ENCODE measurements at regions not wholly inside any gene's neighbourhood (a gene's known extent, or its start where the extent isn't known, plus 50 kb on each side); places are given as distances from the start of the nearest gene placed in this dataset.

GRCh38 chr2:67067656-67068055 lies 329.5 kb upstream of the ETAA1 start:
- BruUV-seq (replicated peaks), result no TSS peak
- Histone ChIP-seq H3K4me2 (ENCODE audit: insufficient read depth, low read length) (no peak overlapping the region), H4K20me1 (replicated peaks; ENCODE audit: control insufficient read depth, extremely low read depth, insufficient read depth, low read length) (no peaks in the 10 kb centered on the region), H3K4me3 (replicated peaks in 1 of 3; ENCODE audit: insufficient read depth in 1 of 3, low read depth in 1 of 3, low read length in 3 of 3) (no peak overlapping the region), H3K4me1 (ENCODE audit: control insufficient read depth, extremely low read depth, insufficient read depth, low read length) (no peaks in the 10 kb centered on the region), H3K79me2 (ENCODE audit: control insufficient read depth, insufficient read depth, low read length) (no peaks in the 10 kb centered on the region), H3K9ac (replicated peaks; ENCODE audit: extremely low read depth, insufficient read depth, low read length) (no peak overlapping the region), H3K27ac (ENCODE audit: insufficient read depth, low read depth, low read length) (no peak overlapping the region), H2AFZ (ENCODE audit: low read depth, low read length) (no peak overlapping the region), H3K36me3 (ENCODE audit: control insufficient read depth in 2 of 2, extremely low read depth in 1 of 2, insufficient read depth in 2 of 2, low read length in 2 of 2) (no peaks in the 10 kb centered on the region), H3K9me3 (replicated peaks; ENCODE audit: control insufficient read depth, insufficient read depth, low read length) (no peaks in the 10 kb centered on the region), H3K9me1 (replicated peaks; ENCODE audit: control insufficient read depth, extremely low read depth, insufficient read depth, low read length) (no peaks in the 10 kb centered on the region), H3K27me3 (ENCODE audit: control insufficient read depth in 2 of 2, insufficient read depth in 2 of 2, low read length in 2 of 2) (peaks cover 2 to 6% of the 10 kb centered on the region in 2 experiments)
- CTCF ChIA-PET, result no interaction called here
- DNase-seq (ENCODE audit: low read depth, low spot score) (no peak), FAIRE-seq (no peak)
- POLR2A ChIA-PET, result no interaction called here
- dilution Hi-C loops (cut with MboI; ENCODE audit: extremely low pct_ligation_motif_present, low sequenced_read_pairs), result no loop called here
- TF ChIP-seq POLR2AphosphoS5 (IDR thresholded peaks at IDR 0.05; ENCODE audit: insufficient read depth, low read depth, low read length), result no peak
- no peak for TF ChIP-seq POLR2A (IDR thresholded peaks at IDR 0.05; ENCODE audit: low read depth, low read length)
- no peak for TF ChIP-seq MAX (IDR thresholded peaks at IDR 0.05; ENCODE audit: insufficient read depth, insufficient read length)
- no peak for TF ChIP-seq FOS (IDR thresholded peaks at IDR 0.05; ENCODE audit: borderline replicate concordance, insufficient read depth, low read length)
- TF ChIP-seq, protein P1, sequence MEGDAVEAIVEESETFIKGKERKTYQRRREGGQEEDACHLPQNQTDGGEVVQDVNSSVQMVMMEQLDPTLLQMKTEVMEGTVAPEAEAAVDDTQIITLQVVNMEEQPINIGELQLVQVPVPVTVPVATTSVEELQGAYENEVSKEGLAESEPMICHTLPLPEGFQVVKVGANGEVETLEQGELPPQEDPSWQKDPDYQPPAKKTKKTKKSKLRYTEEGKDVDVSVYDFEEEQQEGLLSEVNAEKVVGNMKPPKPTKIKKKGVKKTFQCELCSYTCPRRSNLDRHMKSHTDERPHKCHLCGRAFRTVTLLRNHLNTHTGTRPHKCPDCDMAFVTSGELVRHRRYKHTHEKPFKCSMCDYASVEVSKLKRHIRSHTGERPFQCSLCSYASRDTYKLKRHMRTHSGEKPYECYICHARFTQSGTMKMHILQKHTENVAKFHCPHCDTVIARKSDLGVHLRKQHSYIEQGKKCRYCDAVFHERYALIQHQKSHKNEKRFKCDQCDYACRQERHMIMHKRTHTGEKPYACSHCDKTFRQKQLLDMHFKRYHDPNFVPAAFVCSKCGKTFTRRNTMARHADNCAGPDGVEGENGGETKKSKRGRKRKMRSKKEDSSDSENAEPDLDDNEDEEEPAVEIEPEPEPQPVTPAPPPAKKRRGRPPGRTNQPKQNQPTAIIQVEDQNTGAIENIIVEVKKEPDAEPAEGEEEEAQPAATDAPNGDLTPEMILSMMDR (IDR thresholded peaks at IDR 0.05; ENCODE audit: extremely low read depth in 1 of 2, insufficient read depth in 1 of 2, low read depth in 1 of 2, low read length in 2 of 2), result no peak
- no peak for TF ChIP-seq JUN (IDR thresholded peaks at IDR 0.05; ENCODE audit: borderline replicate concordance, insufficient read depth, insufficient read length, low read depth)
- TF ChIP-seq MYC (IDR thresholded peaks at IDR 0.05; ENCODE audit: low read depth, low read length), result no peak
- no peak for TF ChIP-seq EZH2 (IDR thresholded peaks at IDR 0.05; ENCODE audit: borderline replicate concordance, low read depth, low read length, severe bottlenecking)
- no peak for TF ChIP-seq GATA2 (IDR thresholded peaks at IDR 0.05; ENCODE audit: insufficient read depth, insufficient read length, low read depth, low read length)
- intact Hi-C loops (cut with micrococcal nuclease), result no loop called here

Measured in endothelial cell of umbilical vein (primary cell).